HepG2 (cell line): ENCODE measurements at regions not wholly inside any gene's neighbourhood (a gene's known extent, or its start where the extent isn't known, plus 50 kb on each side); places are given as distances from the start of the nearest gene placed in this dataset.

Experiments
- CTCF ChIP-seq: sonication (generic); formaldehyde crosslinking; IDR thresholded peaks from 2 replicates; pipeline ENCODE4 v1.5.0; 2020; ENCODE audit warnings: mild to moderate bottlenecking, missing genetic modification reagents, moderate library complexity
- FOXM1 ChIP-seq: sonication (generic); formaldehyde crosslinking; IDR thresholded peaks from 2 replicates; pipeline ENCODE4 v1.5.0; 2020; ENCODE audit warnings: missing genetic modification reagents
- NBN ChIP-seq: fragments of 450-650 bp; conservative IDR thresholded peaks from 2 replicates; pipeline ENCODE4 v1.6.1; 2017
- NCOR1 ChIP-seq: fragments of 200-600 bp; sonication (generic); IDR thresholded peaks from 2 replicates; pipeline ENCODE4 v1.7.0; 2017; ENCODE audit warnings: antibody characterized with exemption, low read length, borderline replicate concordance
- NFE2L2 ChIP-seq: fragments of 150-350 bp; IDR thresholded peaks from 2 replicates; pipeline ENCODE4 v1.6.1; 2014; ENCODE audit warnings: low read length
- NONO ChIP-seq, 2 experiments: fragments of 450-650 bp in 1 of 2; sonication (generic) in 1 of 2; formaldehyde crosslinking in 1 of 2; IDR thresholded peaks in 1 of 2; conservative IDR thresholded peaks in 1 of 2; 2 replicates each; pipeline versions ENCODE4 v1.6.1 to v1.8.0; 2017 to 2022; ENCODE audit warnings: mild to moderate bottlenecking in 1 of 2, missing genetic modification reagents in 1 of 2, moderate library complexity in 1 of 2
- SPEN ChIP-seq: sonication (generic); formaldehyde crosslinking; IDR thresholded peaks from 2 replicates; pipeline ENCODE4 v1.5.1; 2020; ENCODE audit warnings: low read depth, mild to moderate bottlenecking, missing genetic modification reagents
- TAF1 ChIP-seq: sonication (generic); formaldehyde crosslinking; IDR thresholded peaks from 2 replicates; pipeline ENCODE4 v1.4.0; 2020; ENCODE audit warnings: missing genetic modification reagents
- ZKSCAN1 ChIP-seq: fragments of 150-350 bp; IDR thresholded peaks from 2 replicates; pipeline ENCODE4 v1.6.1; 2014; ENCODE audit warnings: low read length
- ZNF138 ChIP-seq: sonication (generic); formaldehyde crosslinking; IDR thresholded peaks from 2 replicates; pipeline ENCODE4 v1.5.0; 2020; ENCODE audit warnings: mild to moderate bottlenecking, low read depth, missing genetic modification reagents

GRCh38 chr3:20846066-20846465 lies 660.1 kb upstream of the SGO1 start:
- TF ChIP-seq CTCF, result no peak
- no peak for TF ChIP-seq SPEN (CRISPR knock-in tag)
- no peak for TF ChIP-seq NFE2L2
- TF ChIP-seq FOXM1 (CRISPR knock-in tag), result no peak
- TF ChIP-seq TAF1, result no peak
- no peak for TF ChIP-seq NBN
- no peak for TF ChIP-seq NONO (IDR thresholded peaks at IDR 0.05)
- no peak for TF ChIP-seq NONO (CRISPR knock-in tag; conservative IDR thresholded peaks at IDR 0.05)
- no peak for TF ChIP-seq NCOR1
- no peak for TF ChIP-seq ZNF138 (CRISPR knock-in tag)
- no peak for TF ChIP-seq ZKSCAN1
